Activated CD8-positive, alpha-beta memory T cell treated with anti-CD3 and anti-CD28 coated beads, Interleukin-2, amount 10 ng/mL, durations not matched to agents 7 days and 5 days (primary cell): ENCODE measurements at regions not wholly inside any gene's neighbourhood (a gene's known extent, or its start where the extent isn't known, plus 50 kb on each side); places are given as distances from the start of the nearest gene placed in this dataset.

Experiments
- ATAC-seq: fragments of 150-1000 bp; cut with Tn5 transposase; one replicate; pipeline ENCODE4 v1.10.0; 2021; ENCODE audit warnings: moderate library complexity
- CTCF ChIA-PET: fragments of 350-600 bp; sonication (Branson Sonifier 250); formaldehyde crosslinking; loops from one replicate; lab custom pipeline; 2021; ENCODE audit warnings: antibody characterized with exemption; lab: Charles Lee
- DNase-seq: peaks from one replicate; pipeline ENCODE4 v3.0.0-alpha.2; 2020
- H3K27ac Mint-ChIP-seq: one replicate; pipeline ENCODE4 v1.8.0; 2021; ENCODE audit warnings: mild to moderate bottlenecking, mixed read lengths
- H3K27me3 Mint-ChIP-seq: one replicate; pipeline ENCODE4 v1.8.0; 2021; ENCODE audit warnings: mixed read lengths
- H3K36me3 Mint-ChIP-seq: one replicate; pipeline ENCODE4 v1.8.0; 2021; ENCODE audit warnings: mild to moderate bottlenecking, mixed read lengths
- H3K4me1 Mint-ChIP-seq: one replicate; pipeline ENCODE4 v1.8.0; 2021; ENCODE audit warnings: mixed read lengths
- H3K4me3 Mint-ChIP-seq: one replicate; pipeline ENCODE4 v1.8.0; 2021; ENCODE audit warnings: mild to moderate bottlenecking, moderate library complexity, mixed read lengths
- H3K9me3 Mint-ChIP-seq: one replicate; pipeline ENCODE4 v1.8.0; 2022; ENCODE audit warnings: low read depth, mixed read lengths

GRCh38 chr15:91564631-91565030 lies 288.9 kb upstream of the SLCO3A1 start:
- ATAC-seq (no peak), DNase-seq (no peak)
- no peaks in the 10 kb centered on the region for H3K4me1 Mint-ChIP-seq
- CTCF ChIA-PET = no interaction called here
- H3K9me3 Mint-ChIP-seq = no peaks in the 10 kb centered on the region
- peaks cover 20% of the 10 kb centered on the region for H3K27me3 Mint-ChIP-seq
- no peak overlapping the region for H3K27ac Mint-ChIP-seq
- no peak overlapping the region for H3K4me3 Mint-ChIP-seq
- H3K36me3 Mint-ChIP-seq = no peaks in the 10 kb centered on the region

DNA sequence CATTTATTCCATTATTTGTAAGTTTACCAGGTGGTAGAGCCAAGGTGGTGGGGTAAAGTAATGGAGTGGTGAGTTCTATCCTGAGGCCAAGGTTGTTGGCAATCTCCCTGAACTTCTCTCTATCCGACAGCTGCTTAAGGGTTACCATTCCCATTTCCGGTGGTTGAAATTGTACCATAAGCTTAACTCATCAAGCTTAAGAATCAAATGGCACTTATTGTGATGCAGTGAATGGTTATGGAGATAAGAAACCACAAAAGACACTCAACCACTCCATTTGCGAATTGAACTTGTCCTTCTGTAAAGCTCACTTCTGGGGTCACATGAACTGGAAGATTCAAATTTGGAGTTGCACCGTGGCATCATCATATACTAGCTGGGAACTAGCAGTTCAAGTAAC lies 287.4 kb upstream of the SLCO3A1 start:
- Mint-ChIP-seq H3K27me3 (peaks cover 20% of the 10 kb centered on the region), H3K9me3 (no peaks in the 10 kb centered on the region), H3K27ac (no peak overlapping the region), H3K36me3 (no peaks in the 10 kb centered on the region), H3K4me3 (no peak overlapping the region), H3K4me1 (no peaks in the 10 kb centered on the region)
- no peak for DNase-seq
- no peak for ATAC-seq
- CTCF ChIA-PET = no interaction called here

- CTCF ChIA-PET = no interaction called here
- Mint-ChIP-seq H3K4me1 (no peaks in the 10 kb centered on the region), H3K9me3 (no peaks in the 10 kb centered on the region), H3K4me3 (no peak overlapping the region), H3K27me3 (peaks cover 20% of the 10 kb centered on the region), H3K27ac (no peak overlapping the region), H3K36me3 (no peaks in the 10 kb centered on the region)
- DNase-seq (no peak), ATAC-seq (no peak)
Measured at GRCh38 chr15:91568036-91568435, 285.5 kb upstream of the SLCO3A1 start.

GRCh38 chr15:91572110-91572509 lies 281.4 kb upstream of the SLCO3A1 start:
- CTCF ChIA-PET = no interaction called here
- H3K4me1 Mint-ChIP-seq = no peaks in the 10 kb centered on the region
- no peak for ATAC-seq
- no peak overlapping the region for H3K27ac Mint-ChIP-seq
- no peak overlapping the region for H3K4me3 Mint-ChIP-seq
- no peak for DNase-seq
- H3K27me3 Mint-ChIP-seq = peaks cover 15% of the 10 kb centered on the region
- no peaks in the 10 kb centered on the region for H3K36me3 Mint-ChIP-seq
- H3K9me3 Mint-ChIP-seq = no peaks in the 10 kb centered on the region

DNA sequence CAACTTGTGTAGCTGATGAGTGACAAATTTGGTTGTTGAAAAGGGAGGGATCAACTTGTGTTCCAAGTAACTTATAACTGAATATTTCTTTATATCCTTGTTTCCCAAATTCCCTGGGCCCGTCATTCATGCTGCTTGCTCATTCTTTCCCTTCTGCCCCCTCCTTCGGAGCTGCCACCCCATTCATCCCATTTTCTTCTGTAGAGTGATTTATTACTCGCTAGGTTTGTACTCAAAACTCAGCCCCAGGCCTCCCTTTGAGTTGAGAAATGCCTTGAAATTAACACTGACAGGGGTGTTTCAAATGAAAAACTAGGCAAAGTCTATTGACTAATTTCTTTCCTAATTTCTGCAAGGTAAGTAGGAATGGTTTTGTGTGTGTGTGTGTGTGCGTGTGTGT lies 277.4 kb upstream of the SLCO3A1 start:
- CTCF ChIA-PET = no interaction called here
- H3K36me3 Mint-ChIP-seq = no peaks in the 10 kb centered on the region
- no peak overlapping the region for H3K4me3 Mint-ChIP-seq
- ATAC-seq (no peak), DNase-seq (no peak)
- no peaks in the 10 kb centered on the region for H3K4me1 Mint-ChIP-seq
- H3K27me3 Mint-ChIP-seq = no peaks in the 10 kb centered on the region
- H3K9me3 Mint-ChIP-seq = no peaks in the 10 kb centered on the region
- no peak overlapping the region for H3K27ac Mint-ChIP-seq

DNA sequence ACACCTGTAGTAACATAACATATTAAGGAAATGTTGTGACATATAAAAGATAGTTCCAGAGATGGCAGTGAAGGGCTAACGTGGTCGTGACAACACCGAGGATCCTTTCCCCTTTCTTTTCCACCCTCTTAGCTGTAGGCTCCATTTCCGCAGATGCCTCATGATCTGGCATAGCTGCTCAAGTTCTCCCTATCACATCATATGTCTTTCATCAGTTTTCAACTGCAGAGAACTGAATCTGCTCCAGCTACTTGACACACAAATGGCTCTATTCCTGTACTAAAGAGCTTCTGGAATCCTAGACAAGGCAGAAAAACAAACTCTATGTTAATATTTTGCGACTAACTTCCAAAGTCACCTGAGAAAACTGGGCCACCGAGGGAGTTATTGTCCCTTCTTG lies 275.0 kb upstream of the SLCO3A1 start:
- no peak for DNase-seq
- Mint-ChIP-seq H3K4me1 (no peaks in the 10 kb centered on the region), H3K36me3 (no peaks in the 10 kb centered on the region), H3K9me3 (no peaks in the 10 kb centered on the region), H3K4me3 (no peak overlapping the region), H3K27me3 (peaks cover 1% of the 10 kb centered on the region), H3K27ac (no peak overlapping the region)
- CTCF ChIA-PET = no interaction called here
- ATAC-seq = no peak

DNA sequence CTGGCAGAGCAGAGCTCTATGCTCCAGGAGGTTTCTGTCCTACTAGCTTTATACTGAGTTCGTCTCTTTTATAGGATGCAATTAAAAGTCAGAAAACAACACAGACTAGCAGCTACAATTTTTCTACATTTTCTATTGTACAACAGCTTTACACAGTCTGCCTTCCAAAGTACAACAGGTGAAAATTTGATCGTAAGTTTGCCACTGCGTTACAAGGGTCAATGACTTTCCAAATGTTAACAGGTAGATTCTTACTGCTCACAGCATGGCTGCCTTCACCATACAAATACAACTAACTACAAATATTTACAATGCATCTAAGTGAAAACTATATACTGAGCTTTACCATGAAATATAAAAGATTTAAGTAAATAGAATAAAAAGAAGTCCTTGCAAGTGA lies 268.6 kb upstream of the SLCO3A1 start:
- ATAC-seq = no peak
- Mint-ChIP-seq H3K36me3 (no peaks in the 10 kb centered on the region), H3K9me3 (no peaks in the 10 kb centered on the region), H3K4me3 (no peak overlapping the region), H3K27ac (no peak overlapping the region), H3K27me3 (peaks cover 2% of the 10 kb centered on the region), H3K4me1 (no peaks in the 10 kb centered on the region)
- DNase-seq = no peak
- CTCF ChIA-PET = no interaction called here

GRCh38 chr15:91586560-91586959 lies 266.9 kb upstream of the SLCO3A1 start:
- CTCF ChIA-PET = no interaction called here
- H3K27ac Mint-ChIP-seq = no peak overlapping the region

DNA sequence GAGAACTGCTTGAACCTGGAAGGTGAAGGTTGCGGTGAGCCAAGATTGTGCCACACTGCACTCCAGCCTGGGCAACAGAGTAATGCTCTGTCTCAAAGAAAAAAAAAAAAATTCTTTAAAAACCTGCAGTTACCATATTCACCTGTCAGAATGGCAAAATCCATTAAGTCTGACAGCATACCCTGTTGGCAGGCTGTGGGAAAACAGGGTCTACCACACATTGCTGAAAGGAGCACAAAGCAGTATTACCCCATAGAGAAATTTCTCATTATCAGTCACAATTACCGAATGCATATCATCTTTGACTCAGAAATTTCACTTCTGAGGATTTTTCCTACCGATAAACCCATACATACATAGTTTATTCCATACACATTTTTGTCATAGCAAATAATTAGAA lies 264.1 kb upstream of the SLCO3A1 start:
- Mint-ChIP-seq H3K9me3 (no peaks in the 10 kb centered on the region), H3K27me3 (peaks cover 3% of the 10 kb centered on the region), H3K36me3 (no peaks in the 10 kb centered on the region), H3K27ac (no peak overlapping the region), H3K4me1 (no peaks in the 10 kb centered on the region), H3K4me3 (no peak overlapping the region)
- CTCF ChIA-PET = interaction anchor here (1.1 kb wide), 1 partner anchor 489 kb away, joined by 3 read pairs; no protein-coding TSS in a partner anchor
- ATAC-seq (no peak), DNase-seq (no peak)

More at GRCh38 chr15:91586560-91586959, 266.9 kb upstream of the SLCO3A1 start:
- no peak for DNase-seq
- ATAC-seq = no peak
- H3K9me3 Mint-ChIP-seq = no peaks in the 10 kb centered on the region
- H3K4me1 Mint-ChIP-seq = no peaks in the 10 kb centered on the region
- H3K36me3 Mint-ChIP-seq = no peaks in the 10 kb centered on the region
- peaks cover 2% of the 10 kb centered on the region for H3K27me3 Mint-ChIP-seq
- no peak overlapping the region for H3K4me3 Mint-ChIP-seq

- Mint-ChIP-seq H3K4me1 (no peaks in the 10 kb centered on the region), H3K27ac (no peak overlapping the region), H3K36me3 (no peaks in the 10 kb centered on the region), H3K27me3 (peaks cover 19% of the 10 kb centered on the region), H3K4me3 (no peak overlapping the region), H3K9me3 (no peaks in the 10 kb centered on the region)
- ATAC-seq (no peak), DNase-seq (no peak)
- CTCF ChIA-PET = no interaction called here
Measured at GRCh38 chr15:91592567-91592966, 260.9 kb upstream of the SLCO3A1 start.

- DNase-seq (no peak), ATAC-seq (no peak)
- Mint-ChIP-seq H3K4me3 (no peak overlapping the region), H3K4me1 (no peaks in the 10 kb centered on the region), H3K27ac (no peak overlapping the region), H3K36me3 (no peaks in the 10 kb centered on the region), H3K27me3 (peaks cover 19% of the 10 kb centered on the region), H3K9me3 (no peaks in the 10 kb centered on the region)
- CTCF ChIA-PET = no interaction called here
Measured at GRCh38 chr15:91593067-91593466, 260.4 kb upstream of the SLCO3A1 start.

DNA sequence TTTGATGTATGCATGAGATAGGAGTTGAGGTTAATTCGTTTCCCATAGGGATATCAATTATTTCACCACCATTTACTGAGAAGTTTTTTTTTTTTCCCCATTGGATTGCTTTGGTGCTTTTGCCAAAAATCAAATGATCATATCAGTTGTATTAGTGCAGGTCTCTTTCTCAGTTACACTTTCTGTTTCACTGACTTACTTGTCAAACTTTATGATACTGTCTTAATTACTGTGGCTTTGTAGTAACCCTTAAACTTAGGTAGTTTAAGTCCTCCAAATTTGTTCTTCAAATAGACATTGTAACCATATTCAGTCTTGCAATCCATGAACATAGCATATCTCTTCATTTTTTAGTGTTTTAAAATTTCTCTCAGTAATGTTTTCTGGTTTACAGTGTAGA lies 259.9 kb upstream of the SLCO3A1 start:
- no peak overlapping the region for H3K4me3 Mint-ChIP-seq
- no peak for ATAC-seq
- no peaks in the 10 kb centered on the region for H3K36me3 Mint-ChIP-seq

DNA sequence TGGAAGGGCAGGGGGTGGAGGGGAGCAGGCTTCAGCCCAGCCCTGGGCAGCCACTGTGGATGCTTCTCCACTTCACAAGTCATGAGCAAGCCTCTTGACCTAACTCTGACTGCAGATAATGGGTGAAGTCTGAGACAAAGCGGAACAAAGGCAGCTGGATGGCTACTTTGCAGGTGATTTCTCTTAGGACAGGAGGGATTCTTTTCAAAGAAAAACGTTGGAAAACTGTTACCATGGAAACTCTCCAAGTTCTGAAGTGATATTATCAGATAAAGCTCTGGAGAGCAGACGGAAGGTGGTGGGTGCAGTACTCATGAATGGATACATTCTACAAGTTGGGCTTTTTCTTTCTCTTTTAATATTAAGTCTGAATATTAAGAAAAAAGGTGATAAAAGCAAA lies 254.2 kb upstream of the SLCO3A1 start:
- Mint-ChIP-seq H3K27me3 (peaks cover 24% of the 10 kb centered on the region), H3K36me3 (no peaks in the 10 kb centered on the region), H3K4me3 (no peak overlapping the region), H3K9me3 (no peaks in the 10 kb centered on the region), H3K4me1 (no peaks in the 10 kb centered on the region), H3K27ac (no peak overlapping the region)
- no peak for ATAC-seq
- no peak for DNase-seq
- CTCF ChIA-PET = interaction anchor here (1.1 kb wide), 1 partner anchor 328 kb away, joined by 3 read pairs; no protein-coding TSS in a partner anchor

More for the DNA sequence above, 259.9 kb upstream of the SLCO3A1 start:
- H3K27me3 Mint-ChIP-seq = peaks cover 24% of the 10 kb centered on the region
- H3K9me3 Mint-ChIP-seq = no peaks in the 10 kb centered on the region
- H3K4me1 Mint-ChIP-seq = no peaks in the 10 kb centered on the region
- DNase-seq = no peak
- no peak overlapping the region for H3K27ac Mint-ChIP-seq
- CTCF ChIA-PET = no interaction called here

- Mint-ChIP-seq H3K27me3 (peaks cover 15% of the 10 kb centered on the region), H3K4me1 (no peaks in the 10 kb centered on the region), H3K36me3 (no peaks in the 10 kb centered on the region), H3K27ac (no peak overlapping the region), H3K9me3 (no peaks in the 10 kb centered on the region), H3K4me3 (no peak overlapping the region)
- CTCF ChIA-PET = no interaction called here
- DNase-seq (no peak), ATAC-seq (no peak)
Measured at GRCh38 chr15:91603384-91604080, 250.0 kb upstream of the SLCO3A1 start.
